M059J (cell line): ENCODE measurements at regions not wholly inside any gene's neighbourhood (a gene's known extent, or its start where the extent isn't known, plus 50 kb on each side); places are given as distances from the start of the nearest gene placed in this dataset.
"Not testable (repeated sequence)": the region's sequence is repeated elsewhere in the genome, so short reads cannot be mapped to it uniquely, and the experiment has no call there.

Source experiments
- DNase-seq: peaks from one replicate; pipeline ENCODE4 v3.0.0-alpha.2; 2012; ENCODE audit warnings: low read depth

- no peak for DNase-seq
Measured at GRCh38 chr12:89826468-89826867, 117.8 kb upstream of the ATP2B1 start.

GRCh38 chr12:89825591-89826449 lies 117.2 kb upstream of the ATP2B1 start:
- peak; percentile 82 for DNase-seq

GRCh38 chr12:89824822-89825221 lies 116.2 kb upstream of the ATP2B1 start:
- no peak for DNase-seq

GRCh38 chr12:89822992-89823391 lies 114.4 kb upstream of the ATP2B1 start:
- DNase-seq, result not testable (repeated sequence)

GRCh38 chr12:89821896-89822295 lies 113.3 kb upstream of the ATP2B1 start:
- DNase-seq, result peak; percentile 10

- DNase-seq, result peak; percentile 27
Measured at GRCh38 chr12:89817501-89818226, 109.0 kb upstream of the ATP2B1 start.

- DNase-seq, result no peak
Measured at GRCh38 chr12:89815225-89815624, 106.6 kb upstream of the ATP2B1 start.

GRCh38 chr12:89803412-89803811 lies 94.8 kb upstream of the ATP2B1 start:
- no peak for DNase-seq

GRCh38 chr12:89801284-89801683 lies 92.6 kb upstream of the ATP2B1 start:
- no peak for DNase-seq

- DNase-seq, result no peak
Measured at GRCh38 chr12:89800435-89800834, 91.8 kb upstream of the ATP2B1 start.

- no peak for DNase-seq
Measured at GRCh38 chr12:89799316-89799715, 90.7 kb upstream of the ATP2B1 start.

- no peak for DNase-seq
Measured at GRCh38 chr12:89797436-89797835, 88.8 kb upstream of the ATP2B1 start.

GRCh38 chr12:89796798-89797382 lies 88.3 kb upstream of the ATP2B1 start:
- DNase-seq, result no peak

- no peak for DNase-seq
Measured at GRCh38 chr12:89793946-89794345, 85.3 kb upstream of the ATP2B1 start.

GRCh38 chr12:89791286-89791685 lies 82.6 kb upstream of the ATP2B1 start:
- no peak for DNase-seq

GRCh38 chr12:89789862-89790261 lies 81.2 kb upstream of the ATP2B1 start:
- DNase-seq, result no peak

- DNase-seq, result no peak
Measured at GRCh38 chr12:89787763-89788162, 79.1 kb upstream of the ATP2B1 start.

- DNase-seq, result no peak
Measured at GRCh38 chr12:89786177-89786810, 77.7 kb upstream of the ATP2B1 start.

GRCh38 chr12:89783359-89784060 lies 74.9 kb upstream of the ATP2B1 start:
- peak; percentile 28 for DNase-seq

- no peak for DNase-seq
Measured at GRCh38 chr12:89782807-89783206, 74.2 kb upstream of the ATP2B1 start.

- no peak for DNase-seq
Measured at GRCh38 chr12:89781946-89782550, 73.4 kb upstream of the ATP2B1 start.
